Choroid plexus epithelial cell (primary cell): ENCODE measurements at regions not wholly inside any gene's neighbourhood (a gene's known extent, or its start where the extent isn't known, plus 50 kb on each side); places are given as distances from the start of the nearest gene placed in this dataset.

ENCODE experiments used
- DNase-seq: peaks from one replicate; pipeline ENCODE4 v3.0.0-alpha.2; 2010; ENCODE audit warnings: low read depth
- H3K4me3 ChIP-seq: 2 replicates; pipeline ENCODE4 v1.5.1; 2011; ENCODE audit warnings: low read depth, mild to moderate bottlenecking, control low read depth, low read length, moderate library complexity
- TF ChIP-seq, protein P1 (sequence below): conservative IDR thresholded peaks from 2 replicates; pipeline ENCODE4 v1.5.1; 2011; ENCODE audit warnings: low read depth, mild to moderate bottlenecking, control low read depth, inconsistent platforms, low read length, moderate library complexity

DNA sequence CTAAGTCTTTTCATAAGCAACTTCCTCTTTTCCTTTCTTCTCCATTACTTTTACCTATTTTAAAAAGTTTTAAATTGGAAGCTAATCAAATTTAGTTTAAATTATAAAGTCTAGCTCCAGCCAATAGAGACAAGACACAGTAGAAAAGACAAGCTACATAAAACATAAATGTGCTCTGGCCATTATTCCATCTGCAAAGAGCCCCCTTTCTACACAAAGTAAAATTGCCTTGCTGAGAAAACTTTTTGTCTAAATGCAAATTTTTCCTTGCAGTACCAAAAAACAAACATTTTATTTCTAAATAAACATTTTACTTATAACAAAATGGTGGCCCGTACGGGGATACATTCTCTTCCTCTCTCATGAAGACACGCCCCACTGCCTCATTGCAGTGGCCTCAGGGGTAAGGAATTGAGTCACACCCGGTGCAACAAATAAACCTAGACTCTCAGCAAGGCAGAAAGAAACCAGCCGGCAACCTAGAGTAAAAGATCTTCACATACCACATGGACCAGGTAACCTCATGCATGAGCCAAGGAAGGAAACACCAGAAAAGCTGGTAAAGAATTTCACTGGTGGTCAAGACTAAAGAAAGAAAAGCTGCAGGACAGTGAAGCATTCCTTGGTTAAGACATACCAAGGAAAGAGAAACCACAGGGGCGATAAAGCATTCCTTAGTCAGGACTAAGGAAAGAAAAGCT is 71.6 kb upstream of the ZNF746 start:
- no peak overlapping the region for H3K4me3 ChIP-seq
- DNase-seq = peak; percentile 81
- TF ChIP-seq, protein P1, sequence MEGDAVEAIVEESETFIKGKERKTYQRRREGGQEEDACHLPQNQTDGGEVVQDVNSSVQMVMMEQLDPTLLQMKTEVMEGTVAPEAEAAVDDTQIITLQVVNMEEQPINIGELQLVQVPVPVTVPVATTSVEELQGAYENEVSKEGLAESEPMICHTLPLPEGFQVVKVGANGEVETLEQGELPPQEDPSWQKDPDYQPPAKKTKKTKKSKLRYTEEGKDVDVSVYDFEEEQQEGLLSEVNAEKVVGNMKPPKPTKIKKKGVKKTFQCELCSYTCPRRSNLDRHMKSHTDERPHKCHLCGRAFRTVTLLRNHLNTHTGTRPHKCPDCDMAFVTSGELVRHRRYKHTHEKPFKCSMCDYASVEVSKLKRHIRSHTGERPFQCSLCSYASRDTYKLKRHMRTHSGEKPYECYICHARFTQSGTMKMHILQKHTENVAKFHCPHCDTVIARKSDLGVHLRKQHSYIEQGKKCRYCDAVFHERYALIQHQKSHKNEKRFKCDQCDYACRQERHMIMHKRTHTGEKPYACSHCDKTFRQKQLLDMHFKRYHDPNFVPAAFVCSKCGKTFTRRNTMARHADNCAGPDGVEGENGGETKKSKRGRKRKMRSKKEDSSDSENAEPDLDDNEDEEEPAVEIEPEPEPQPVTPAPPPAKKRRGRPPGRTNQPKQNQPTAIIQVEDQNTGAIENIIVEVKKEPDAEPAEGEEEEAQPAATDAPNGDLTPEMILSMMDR = no peak

DNA sequence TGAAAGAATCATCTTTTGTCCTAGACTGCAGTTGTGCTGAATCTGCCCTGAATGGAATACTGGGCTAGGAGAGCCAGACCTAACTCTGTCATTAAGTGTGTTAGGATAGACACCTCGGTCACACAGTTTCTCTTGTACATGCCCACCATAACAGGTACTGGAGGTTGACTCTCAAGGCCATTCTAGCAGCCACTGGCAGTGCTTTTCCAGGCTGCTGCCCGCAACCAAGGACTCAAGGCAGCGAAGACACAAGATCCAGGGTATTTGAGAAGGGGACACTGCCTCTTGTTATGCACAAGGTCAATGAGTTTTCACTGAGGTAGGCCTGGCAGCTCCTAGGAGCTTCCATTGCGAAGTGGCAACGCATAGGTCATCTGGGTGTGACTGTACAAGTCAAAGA is 70.6 kb upstream of the ZNF746 start:
- no peak for DNase-seq
- TF ChIP-seq, protein P1 = no peak
- no peak overlapping the region for H3K4me3 ChIP-seq

DNA sequence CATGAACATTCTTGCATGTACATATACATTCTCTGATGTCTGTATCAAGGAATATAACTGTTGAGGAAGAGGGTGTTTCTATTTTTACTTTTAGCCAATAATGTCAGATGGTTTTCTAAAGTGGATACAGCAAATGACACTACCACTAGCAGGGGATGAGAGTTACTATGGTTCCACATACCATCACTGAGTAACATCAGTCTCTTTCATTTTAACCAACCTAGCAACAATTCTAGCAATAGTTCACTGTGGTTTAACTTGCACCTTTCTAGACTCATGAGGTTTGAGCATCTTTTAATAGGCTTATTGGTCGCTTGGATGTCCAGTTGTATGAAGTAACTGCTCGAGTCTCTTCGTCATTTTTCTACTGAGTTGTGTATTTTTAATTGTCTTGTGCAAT is 68.5 kb upstream of the ZNF746 start:
- DNase-seq = no peak
- H3K4me3 ChIP-seq = no peak overlapping the region
- TF ChIP-seq, protein P1 = no peak

DNA sequence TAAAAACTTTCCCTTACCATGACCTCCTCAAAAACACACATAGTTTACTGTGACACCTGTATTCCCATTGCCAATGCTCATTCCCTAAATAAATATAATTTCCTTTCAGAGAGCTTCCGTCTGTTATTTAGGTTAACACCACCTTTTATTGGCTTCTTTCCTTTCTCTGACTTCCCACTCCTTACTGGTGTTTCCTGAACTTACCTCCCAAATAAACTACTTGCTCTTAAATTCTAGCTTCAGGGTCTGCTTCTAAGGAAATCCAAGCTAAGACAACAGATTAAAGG is 67.4 kb upstream of the ZNF746 start:
- TF ChIP-seq, protein P1 = no peak
- DNase-seq = no peak
- H3K4me3 ChIP-seq = no peak overlapping the region

DNA sequence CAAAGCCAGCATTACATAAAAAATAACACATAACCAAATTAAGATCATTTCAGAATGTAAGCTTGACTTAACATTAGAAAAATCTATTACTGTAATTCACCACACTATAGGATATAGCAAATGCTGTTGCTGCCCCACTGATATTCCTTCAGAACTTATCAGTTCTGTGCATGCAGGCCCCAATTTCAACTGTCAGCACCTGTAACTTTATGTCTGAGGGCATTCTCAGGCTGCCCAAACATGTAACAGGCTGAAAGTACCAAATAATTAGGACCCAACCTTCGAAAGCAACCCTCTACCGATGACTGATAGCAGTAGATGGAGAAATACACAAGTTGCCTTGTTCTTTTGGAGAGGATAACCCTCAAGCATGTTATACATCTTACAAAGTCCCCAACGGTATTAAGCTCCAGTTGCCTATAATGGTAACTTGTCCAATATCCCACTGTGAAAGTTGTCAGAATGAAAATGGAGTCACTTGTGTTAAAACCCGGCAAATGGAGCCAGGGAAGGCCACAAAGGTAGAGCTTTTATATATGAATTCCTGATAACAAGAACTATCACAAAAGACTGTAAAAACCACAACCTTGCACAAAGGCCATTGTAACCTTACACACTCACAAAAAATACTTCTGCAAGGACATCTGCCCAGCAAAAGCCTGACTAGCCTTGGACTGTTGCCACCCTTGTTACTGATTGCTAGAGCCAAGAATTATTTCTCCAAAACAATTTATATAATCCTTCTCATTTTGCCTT is 66.9 kb upstream of the ZNF746 start:
- no peak overlapping the region for H3K4me3 ChIP-seq
- no peak for DNase-seq
- TF ChIP-seq, protein P1 = no peak

DNA sequence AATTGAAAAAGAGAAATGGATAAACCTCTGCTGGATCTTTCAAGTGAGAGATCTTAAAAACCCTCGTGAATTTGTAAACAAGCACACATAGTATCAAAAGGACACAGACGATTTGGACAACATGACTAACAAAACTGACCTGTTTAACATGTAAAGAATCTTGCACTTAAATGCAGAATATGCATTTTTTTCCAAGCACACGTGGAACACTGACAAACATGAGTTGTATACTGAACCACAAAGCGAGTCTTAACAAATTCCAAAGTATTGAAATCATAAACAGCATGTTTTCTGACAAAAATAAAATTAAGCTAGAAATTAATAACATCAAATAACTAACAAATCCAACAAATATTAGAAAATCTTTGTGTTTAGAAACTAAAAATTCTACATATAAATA is 65.0 kb upstream of the ZNF746 start:
- TF ChIP-seq, protein P1 = no peak
- H3K4me3 ChIP-seq = no peak overlapping the region
- DNase-seq = peak; percentile 79

DNA sequence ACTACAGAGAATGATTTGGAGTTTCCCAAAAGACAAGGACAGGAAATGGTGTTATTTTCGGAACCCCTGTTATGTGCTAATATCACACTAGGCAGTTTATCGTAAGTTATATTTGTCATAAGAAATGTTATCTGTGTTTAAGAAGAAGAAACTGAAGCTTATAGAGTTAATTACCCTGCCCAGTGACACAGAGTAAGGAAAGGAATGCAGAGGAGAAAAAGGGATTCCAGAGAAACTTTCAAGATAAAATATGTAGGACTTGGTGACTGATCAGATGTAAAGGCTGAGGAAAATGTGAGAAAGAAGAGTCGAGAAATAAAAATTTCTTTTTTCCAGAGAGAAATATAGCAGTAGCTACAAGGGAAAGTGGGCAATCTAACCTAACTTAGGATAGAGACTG is 63.5 kb upstream of the ZNF746 start:
- peak; percentile 19 for DNase-seq
- no peak overlapping the region for H3K4me3 ChIP-seq
- TF ChIP-seq, protein P1 = no peak
